GM03348 (cell line): ENCODE measurements at regions not wholly inside any gene's neighbourhood (a gene's known extent, or its start where the extent isn't known, plus 50 kb on each side); places are given as distances from the start of the nearest gene placed in this dataset.

ENCODE experiments used
- DNase-seq: peaks from one replicate; pipeline ENCODE4 v3.0.0; 2012; ENCODE audit warnings: low spot score

GRCh38 chr11:70872955-70873735 lies 379.2 kb downstream of the SHANK2 start:
- no peak for DNase-seq

DNA sequence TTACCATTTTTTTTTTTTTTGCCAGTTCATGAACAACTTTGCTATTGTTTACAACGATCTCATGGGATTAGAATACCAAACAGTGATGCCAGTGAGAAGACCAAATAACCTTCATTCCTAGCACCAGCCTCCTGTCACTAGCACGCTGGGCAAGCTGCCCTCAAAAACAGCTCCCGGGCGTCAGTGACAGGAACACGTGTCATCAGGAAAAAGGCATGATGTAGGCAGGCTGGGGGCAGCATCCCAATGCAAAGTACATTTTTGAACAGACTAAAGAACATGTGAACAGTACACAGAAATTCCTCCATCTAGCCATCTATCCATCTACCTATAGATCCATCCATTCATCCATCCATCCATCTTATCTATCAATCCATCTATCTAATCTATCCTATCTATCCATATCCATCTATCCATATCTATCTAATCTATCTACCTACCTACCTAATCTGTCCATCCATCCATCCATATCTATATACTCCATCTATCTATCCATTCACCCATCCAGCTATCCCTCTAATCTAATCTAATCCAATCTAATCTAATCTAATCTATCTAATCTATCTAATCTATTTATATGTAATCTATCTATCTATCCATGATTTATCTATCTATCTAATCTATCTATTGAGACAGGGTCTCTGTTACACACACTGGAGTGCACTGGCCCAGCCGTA lies 378.5 kb downstream of the SHANK2 start:
- DNase-seq, result no peak

GRCh38 chr11:70876685-70877084 lies 375.7 kb downstream of the SHANK2 start:
- no peak for DNase-seq

DNA sequence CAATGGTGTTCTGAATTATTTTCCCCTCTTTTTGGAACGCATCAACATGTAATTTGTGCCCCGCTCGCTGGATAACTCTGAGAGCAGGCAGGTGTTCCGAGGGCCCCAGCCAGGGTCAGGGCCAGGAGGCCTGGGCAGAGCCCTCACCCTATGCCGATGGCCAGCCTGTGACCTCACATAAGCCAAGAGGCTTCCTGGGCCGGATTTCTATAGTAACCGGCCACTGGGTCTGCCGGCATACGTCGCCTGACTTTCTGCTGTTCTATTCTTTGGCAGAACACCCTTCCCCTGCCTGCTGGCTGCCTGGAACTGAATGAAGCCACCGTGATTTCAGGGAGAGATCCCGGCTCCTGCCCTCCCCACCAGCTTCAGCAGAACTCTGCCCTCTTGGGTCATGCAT lies 375.2 kb downstream of the SHANK2 start:
- no peak for DNase-seq

DNA sequence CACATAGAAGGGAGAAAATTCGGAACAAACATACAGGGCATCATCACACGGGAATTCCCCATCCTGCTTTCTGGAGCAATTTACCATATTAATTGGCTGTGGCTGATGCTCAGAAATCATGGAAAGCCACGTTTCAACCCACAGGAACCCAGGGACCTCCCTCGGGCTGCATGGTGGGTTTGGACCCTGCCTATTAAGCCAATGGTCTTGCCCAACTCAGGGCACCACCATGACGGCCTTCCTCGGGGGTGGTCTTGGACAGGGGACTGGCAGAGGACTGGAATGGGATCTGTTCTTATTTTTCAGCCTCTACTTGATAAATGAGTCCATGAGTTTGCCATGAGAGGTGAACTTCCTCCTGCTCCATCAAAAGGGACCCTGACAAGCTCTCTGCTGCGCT lies 374.0 kb downstream of the SHANK2 start:
- no peak for DNase-seq

GRCh38 chr11:70879601-70880285 lies 372.6 kb downstream of the SHANK2 start:
- no peak for DNase-seq

DNA sequence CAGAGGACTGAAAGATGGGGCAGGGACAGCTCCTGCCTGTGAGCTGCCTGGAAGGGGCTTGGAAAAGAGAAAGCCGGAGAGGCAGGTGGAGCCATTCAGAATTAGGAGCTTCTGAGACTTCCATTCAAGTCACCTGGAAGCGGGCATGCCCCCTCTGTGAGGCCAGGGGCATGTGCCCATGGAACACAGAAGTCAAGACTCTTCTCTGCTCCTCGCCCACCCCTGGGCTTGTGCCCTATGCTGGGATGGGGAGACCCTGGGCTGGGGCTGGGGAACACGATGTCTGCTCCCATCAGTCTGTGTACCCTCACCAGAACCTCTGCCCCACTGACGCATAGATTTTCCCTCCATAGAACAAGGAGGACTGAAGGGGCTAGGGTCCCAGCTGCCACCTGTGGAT lies 372.0 kb downstream of the SHANK2 start:
- no peak for DNase-seq

- DNase-seq, result no peak
Observed at GRCh38 chr11:70881948-70882715, 370.2 kb downstream of the SHANK2 start.

DNA sequence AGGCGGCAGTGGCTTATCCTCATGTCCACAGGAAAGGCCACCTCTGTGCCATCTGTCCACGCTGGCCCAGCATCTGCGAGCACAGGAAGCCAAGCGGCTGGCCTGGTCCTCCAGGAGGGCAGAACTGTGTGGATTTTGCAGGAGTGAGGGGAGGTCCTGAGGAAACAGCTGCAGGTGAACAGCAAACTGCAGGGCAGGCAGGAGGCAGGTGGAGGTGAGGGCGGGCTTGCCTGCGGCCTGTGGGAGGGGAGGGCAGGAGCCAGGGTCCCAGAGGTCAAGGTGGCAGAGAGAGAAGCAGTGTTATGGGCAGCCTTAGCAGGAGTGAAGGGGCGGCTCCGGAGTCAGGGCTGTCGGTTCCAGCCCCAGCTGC lies 369.7 kb downstream of the SHANK2 start:
- no peak for DNase-seq

- no peak for DNase-seq
Observed at GRCh38 chr11:70883323-70883940, 368.9 kb downstream of the SHANK2 start.

- DNase-seq, result peak; percentile 40
Observed at GRCh38 chr11:70883973-70884623, 368.3 kb downstream of the SHANK2 start.

DNA sequence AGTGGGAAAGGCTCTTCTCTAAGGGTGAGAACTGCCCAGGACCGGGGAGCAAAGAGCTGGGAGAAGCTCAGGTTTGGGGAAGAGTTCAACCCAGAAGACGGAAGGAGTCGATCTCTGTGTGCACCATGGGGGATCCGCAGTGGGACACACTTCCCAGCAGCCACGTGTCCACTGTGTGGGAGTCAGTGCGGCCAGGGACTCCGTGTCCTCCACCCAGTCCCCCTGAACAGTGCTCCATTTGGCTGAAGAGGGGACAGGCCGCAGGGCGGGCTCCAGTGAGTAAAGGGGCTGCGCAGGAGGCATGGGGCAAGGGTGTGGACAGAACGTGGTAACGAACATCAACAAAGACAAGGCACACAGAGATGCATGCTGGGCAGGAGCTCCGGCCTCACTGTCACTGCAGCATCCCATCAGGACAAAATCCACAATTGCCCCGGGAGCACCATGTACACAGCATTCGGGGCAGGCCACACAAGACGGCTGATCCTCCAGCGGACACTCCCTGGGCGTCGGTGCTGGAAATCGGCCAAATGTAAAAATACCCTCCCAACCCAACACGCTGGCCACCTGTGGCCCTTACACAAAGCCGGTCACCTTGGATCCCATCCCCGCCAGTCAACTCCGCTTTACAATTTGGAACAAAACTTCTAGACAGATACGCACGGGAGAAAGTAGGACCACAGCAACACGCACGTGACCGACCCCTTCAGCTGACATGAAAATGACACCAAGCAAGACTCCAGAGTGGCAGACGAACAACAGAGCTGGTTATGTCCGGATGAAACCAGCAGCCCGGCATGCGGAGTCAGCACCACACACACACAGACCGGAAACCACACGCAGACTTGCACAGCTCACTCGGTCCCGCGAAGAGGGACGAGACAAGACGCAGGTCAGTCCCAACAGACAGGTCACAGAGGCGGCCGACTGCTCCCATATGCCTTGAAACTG lies 366.8 kb downstream of the SHANK2 start:
- no peak for DNase-seq

DNA sequence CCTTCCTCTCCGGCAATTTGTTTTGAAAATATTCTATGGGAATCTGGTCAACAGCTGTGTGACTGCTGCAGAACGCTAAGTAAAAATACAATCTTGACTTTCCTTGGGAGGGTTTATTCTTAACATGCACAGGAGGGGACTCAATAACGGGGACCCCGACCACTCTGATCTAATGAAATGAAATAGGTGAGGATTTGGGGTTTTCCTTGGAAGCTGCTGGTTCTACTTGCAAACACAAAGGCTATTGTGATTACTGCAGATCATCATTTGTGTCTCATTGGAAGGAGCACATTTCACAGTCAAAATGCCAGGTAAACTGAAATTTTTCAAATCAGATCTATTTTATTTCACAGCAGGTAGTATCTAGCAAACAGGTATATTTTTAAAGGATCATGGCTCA lies 366.1 kb downstream of the SHANK2 start:
- no peak for DNase-seq

GRCh38 chr11:70886676-70887541 lies 365.5 kb downstream of the SHANK2 start:
- no peak for DNase-seq

DNA sequence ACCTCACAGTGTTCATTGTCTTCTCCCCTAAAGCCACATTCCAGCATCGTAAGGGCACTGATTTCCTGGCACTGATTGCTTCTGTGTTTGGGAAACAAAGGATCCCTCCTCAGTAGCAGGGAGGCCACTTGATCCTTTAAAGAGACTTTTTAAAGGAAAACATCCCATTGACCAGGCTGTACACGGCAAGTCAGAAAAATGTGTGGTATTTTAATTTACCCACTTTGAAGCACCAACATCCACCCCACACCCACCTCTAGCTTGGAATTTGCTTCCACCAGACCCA lies 364.9 kb downstream of the SHANK2 start:
- DNase-seq, result no peak

- no peak for DNase-seq
Observed at GRCh38 chr11:70888061-70888460, 364.3 kb downstream of the SHANK2 start.

DNA sequence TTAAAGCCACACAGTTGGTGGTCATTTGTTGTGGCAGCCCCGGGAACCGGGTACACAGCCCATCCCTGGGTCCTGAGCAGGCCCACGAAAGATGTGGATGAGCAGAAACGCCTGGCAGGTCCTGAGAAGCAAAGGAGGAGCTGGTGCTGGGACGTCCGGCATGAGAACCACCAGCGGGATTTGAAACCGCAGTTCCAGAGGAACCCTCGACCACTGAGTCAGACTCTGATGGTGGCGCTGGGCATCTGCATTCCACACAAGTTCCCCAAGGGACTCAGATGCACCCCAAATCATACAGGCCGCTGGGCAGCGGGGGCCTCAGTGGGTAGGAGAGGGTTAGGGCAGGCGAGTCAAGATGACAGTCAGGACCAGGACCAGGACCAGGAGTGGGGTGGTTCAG lies 363.0 kb downstream of the SHANK2 start:
- DNase-seq, result no peak

GRCh38 chr11:70891844-70892380 lies 360.5 kb downstream of the SHANK2 start:
- no peak for DNase-seq

DNA sequence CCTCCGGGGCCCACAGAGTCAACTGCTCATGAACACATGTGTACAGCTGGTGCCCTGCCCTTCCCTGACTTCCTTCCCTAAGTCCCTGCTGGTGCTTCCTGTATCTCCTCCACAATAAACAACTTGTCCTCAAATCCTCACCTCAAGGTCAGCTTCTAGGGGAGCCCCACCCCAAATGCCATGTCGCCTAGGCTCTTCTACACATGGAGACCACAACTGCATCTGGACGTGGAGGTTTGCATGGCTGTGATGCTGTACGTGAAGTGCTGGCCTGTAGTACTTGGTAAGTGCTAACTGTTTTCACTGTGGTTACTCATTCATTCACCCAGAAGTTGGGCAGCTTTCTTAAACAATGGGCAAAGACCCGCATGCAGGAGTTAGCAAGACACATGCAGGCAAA lies 359.5 kb downstream of the SHANK2 start:
- no peak for DNase-seq
